GM12891 (cell line): ENCODE measurements at regions not wholly inside any gene's neighbourhood (a gene's known extent, or its start where the extent isn't known, plus 50 kb on each side); places are given as distances from the start of the nearest gene placed in this dataset.

Experiments used
- PAX5 ChIP-seq: IDR thresholded peaks from 2 replicates; pipeline ENCODE4 v1.6.1; 2011; ENCODE audit warnings: low read length, moderate library complexity, mild to moderate bottlenecking; ENCODE audit not compliant: insufficient read depth, severe bottlenecking
- POLR2A ChIP-seq: IDR thresholded peaks from 2 replicates; pipeline ENCODE4 v1.6.1; 2011; ENCODE audit warnings: low read depth, low read length, control low read depth
- POLR2AphosphoS5 ChIP-seq: IDR thresholded peaks from 2 replicates; pipeline ENCODE4 v1.6.1; 2011; ENCODE audit warnings: low read depth, low read length, control low read depth
- SPI1 ChIP-seq: IDR thresholded peaks from 2 replicates; pipeline ENCODE4 v1.6.1; 2011; ENCODE audit warnings: low read depth, low read length, control low read depth
- TAF1 ChIP-seq: IDR thresholded peaks from 2 replicates; pipeline ENCODE4 v1.6.1; 2011; ENCODE audit warnings: low read depth, low read length, control low read depth

- TF ChIP-seq SPI1 (no peak), POLR2AphosphoS5 (no peak), POLR2A (no peak), TAF1 (no peak), PAX5 (no peak)
Observed at GRCh38 chr7:138304071-138304320, 156.1 kb upstream of the TRIM24 start.
